ENCODE measurements at regions not wholly inside any gene's neighbourhood (a gene's known extent, or its start where the extent isn't known, plus 50 kb on each side); places are given as distances from the start of the nearest gene placed in this dataset. TPM values are rescaled to one million over a fixed set of nuclear protein-coding genes. Genes with fewer than 3 reads are reported as not detected.

Small RNAs in the stretch of these regions (small RNA-seq; reads per million reads assigned to genes)
- gene RNU1-58P = not detected

All from skeletal muscle satellite cell (primary cell).